ENCODE measurements at regions not wholly inside any gene's neighbourhood (a gene's known extent, or its start where the extent isn't known, plus 50 kb on each side); places are given as distances from the start of the nearest gene placed in this dataset.

DNA sequence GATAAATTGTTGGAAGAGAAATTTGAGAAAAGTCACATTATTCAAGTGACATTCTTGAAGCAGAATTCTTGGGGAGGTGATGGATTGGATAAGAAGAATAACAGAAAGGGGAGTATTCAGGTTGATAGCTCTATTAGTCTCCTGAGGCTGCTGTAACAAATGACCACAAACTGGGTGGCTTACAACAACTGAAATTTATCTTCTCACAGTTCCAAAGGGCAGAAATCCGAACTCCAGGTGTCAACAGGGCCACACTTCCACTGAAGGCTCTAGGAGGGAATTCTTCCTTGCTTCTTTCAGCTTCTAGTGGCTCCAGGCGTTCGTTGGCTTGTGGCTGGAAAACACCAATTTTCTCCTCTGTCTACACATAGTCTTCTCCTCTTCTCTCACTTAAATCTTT, 99.8 kb downstream of the TES start:
- ATAC-seq (no peak), DNase-seq (no peak)
- intact Hi-C loops (cut with DNase I, micrococcal nuclease), result no loop called here

GRCh38 chr7:116311259-116311658, 100.9 kb downstream of the TES start:
- intact Hi-C loops (cut with DNase I, micrococcal nuclease), result no loop called here
- ATAC-seq, result no peak
- no peak for DNase-seq

GRCh38 chr7:116311816-116312471, 101.6 kb downstream of the TES start:
- ATAC-seq, result no peak
- no peak for DNase-seq
- intact Hi-C loops (cut with DNase I, micrococcal nuclease), result no loop called here

GRCh38 chr7:116315293-116315692, 105.0 kb downstream of the TES start:
- no peak for DNase-seq
- intact Hi-C loops (cut with DNase I, micrococcal nuclease), result no loop called here
- no peak for ATAC-seq

DNA sequence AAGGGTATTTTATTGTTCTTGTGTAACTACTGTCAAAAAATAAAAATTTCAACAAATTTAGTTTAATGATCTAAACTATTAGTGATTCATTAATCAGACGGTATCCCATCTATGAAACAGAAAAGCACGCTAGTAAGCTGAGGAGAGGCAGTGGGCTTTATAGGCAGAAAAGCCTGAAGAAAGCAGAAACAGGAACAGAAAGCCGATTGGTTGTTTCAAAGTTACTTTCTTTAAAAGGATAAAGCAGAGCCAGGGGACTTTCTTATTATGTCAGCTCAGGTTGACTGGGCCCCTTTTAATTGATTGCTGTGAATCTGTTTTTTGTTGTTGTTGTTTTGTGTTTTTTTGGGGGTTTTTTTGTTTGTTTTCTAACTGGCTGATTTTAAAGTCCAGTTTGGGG, 105.5 kb downstream of the TES start:
- ATAC-seq, result no peak
- no peak for DNase-seq
- intact Hi-C loops (cut with DNase I, micrococcal nuclease), result no loop called here

- intact Hi-C loops (cut with DNase I, micrococcal nuclease), result no loop called here
- DNase-seq (peak in 1 of 2 donors; percentile 31), ATAC-seq (no peak)
Measured at GRCh38 chr7:116316838-116317628, 106.7 kb downstream of the TES start.

- ATAC-seq (no peak), DNase-seq (no peak)
- intact Hi-C loops (cut with DNase I, micrococcal nuclease), result no loop called here
Measured at GRCh38 chr7:116317907-116318306, 107.6 kb downstream of the TES start.

GRCh38 chr7:116322541-116322940, 112.2 kb downstream of the TES start:
- DNase-seq, result no peak
- ATAC-seq, result no peak
- intact Hi-C loops (cut with DNase I, micrococcal nuclease), result no loop called here

- no peak for ATAC-seq
Measured at GRCh38 chr7:116324582-116324981, 114.2 kb downstream of the TES start.

GRCh38 chr7:116325517-116325916, 115.2 kb downstream of the TES start:
- intact Hi-C loops (cut with DNase I, micrococcal nuclease), result no loop called here
- DNase-seq (no peak), ATAC-seq (no peak)

More at GRCh38 chr7:116324582-116324981, 114.2 kb downstream of the TES start:
- intact Hi-C loops (cut with DNase I, micrococcal nuclease), result no loop called here
- DNase-seq, result no peak

DNA sequence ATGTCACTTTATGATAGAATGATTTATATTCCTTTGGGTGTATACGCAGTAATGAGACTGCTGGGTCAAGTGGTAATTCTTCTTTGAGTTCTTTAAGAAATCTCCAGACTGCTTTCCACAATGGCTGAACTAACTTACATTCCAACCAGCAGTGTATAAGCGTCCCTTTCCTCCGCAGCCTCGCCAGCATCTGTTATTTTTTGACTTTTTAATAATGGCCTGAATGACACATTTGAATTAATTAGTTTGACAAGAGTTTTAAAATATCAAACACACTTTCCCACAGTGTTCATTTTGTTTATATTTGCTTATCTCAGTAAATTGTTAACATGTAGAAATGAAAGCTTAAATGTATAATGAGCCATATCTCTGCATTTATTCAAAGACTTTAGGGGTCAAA, 116.8 kb downstream of the TES start:
- DNase-seq (no peak), ATAC-seq (no peak)
- intact Hi-C loops (cut with DNase I, micrococcal nuclease), result no loop called here

DNA sequence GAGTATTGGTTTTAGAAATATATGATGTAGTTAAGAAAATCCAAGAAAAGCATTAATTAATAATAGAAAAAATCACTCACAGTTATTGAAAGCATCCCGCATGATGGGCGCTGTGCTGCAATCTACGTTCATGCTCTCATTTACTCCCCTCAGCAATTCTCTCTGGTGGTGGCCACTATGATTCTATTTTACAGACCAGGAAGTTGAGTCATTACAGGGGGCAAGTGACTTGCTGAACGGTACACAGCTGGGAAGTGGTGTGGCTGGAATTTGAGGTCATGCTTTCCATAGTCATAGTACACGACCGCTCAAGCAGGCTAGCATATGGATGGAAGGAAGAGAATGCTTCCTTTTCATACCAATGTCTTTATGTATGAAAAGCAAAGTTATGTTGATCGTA, 117.4 kb downstream of the TES start:
- intact Hi-C loops (cut with DNase I, micrococcal nuclease), result no loop called here
- no peak for ATAC-seq
- no peak for DNase-seq

DNA sequence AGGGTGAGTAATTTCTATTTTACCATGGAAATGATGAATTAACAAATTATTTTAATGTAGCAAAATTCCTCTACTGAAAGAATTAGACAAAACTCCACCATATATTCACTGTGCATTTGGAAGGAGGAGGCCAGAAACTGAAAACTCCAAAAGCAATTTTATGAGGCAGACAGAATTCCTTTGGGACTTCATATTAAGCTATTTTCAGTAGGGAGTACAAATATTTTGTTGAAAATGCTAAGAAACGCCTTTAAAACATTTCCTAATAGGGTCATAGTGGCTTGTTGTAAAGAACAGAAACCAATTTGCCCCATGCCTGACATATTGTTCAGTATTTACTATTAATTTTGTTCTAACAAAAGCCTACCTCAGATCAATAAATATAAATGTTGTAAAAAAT, 117.8 kb downstream of the TES start:
- intact Hi-C loops (cut with DNase I, micrococcal nuclease), result no loop called here
- DNase-seq (no peak), ATAC-seq (no peak)

GRCh38 chr7:116329686-116330503, 119.6 kb downstream of the TES start:
- DNase-seq (no peak), ATAC-seq (no peak)
- intact Hi-C loops (cut with DNase I, micrococcal nuclease), result no loop called here

GRCh38 chr7:116331020-116331419, 120.7 kb downstream of the TES start:
- intact Hi-C loops (cut with DNase I, micrococcal nuclease), result no loop called here
- ATAC-seq (no peak), DNase-seq (no peak)

DNA sequence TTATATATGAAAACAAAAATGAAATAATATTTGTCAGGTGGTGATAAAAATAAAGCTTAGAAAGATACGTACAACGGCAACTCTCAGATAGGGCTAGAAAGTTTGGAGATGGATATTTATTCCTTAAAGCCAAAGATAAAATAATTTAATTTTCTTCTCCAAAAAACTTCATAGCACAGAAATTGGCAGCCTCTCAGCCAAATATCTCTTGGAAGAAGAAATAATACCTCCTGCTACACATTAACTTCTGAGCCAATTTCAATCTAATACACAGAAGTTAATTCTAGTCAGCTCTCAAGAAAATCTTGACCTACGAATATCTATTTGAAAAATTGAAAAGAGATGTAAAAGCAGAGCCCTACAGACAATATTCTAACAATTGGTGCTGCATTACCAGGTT, 122.4 kb downstream of the TES start:
- ATAC-seq, result no peak
- intact Hi-C loops (cut with DNase I, micrococcal nuclease), result no loop called here

DNA sequence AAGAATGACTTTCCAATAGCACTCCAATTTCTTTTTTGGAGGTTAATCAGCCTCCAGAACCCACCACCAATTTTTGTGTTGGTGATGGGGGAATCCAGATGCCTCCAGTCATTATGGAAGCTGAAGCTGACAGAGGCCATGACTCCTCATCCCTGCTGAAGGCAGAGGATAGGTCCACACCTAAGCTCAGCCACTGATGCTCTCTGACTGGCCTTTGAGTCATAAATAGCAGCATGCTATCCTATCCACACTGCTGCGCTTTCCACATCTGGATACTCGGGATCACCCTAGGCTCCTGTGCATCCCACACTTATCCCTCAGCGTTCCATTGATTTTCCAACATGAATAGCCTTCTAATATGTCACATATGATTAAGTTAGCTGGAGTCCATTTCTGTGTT, 124.2 kb downstream of the TES start:
- ATAC-seq (no peak), DNase-seq (no peak)
- intact Hi-C loops (cut with DNase I, micrococcal nuclease), result no loop called here

More for the DNA sequence above, 122.4 kb downstream of the TES start:
- DNase-seq, result no peak

GRCh38 chr7:116337018-116337417, 126.7 kb downstream of the TES start:
- ATAC-seq, result no peak
- intact Hi-C loops (cut with DNase I, micrococcal nuclease), result no loop called here
- DNase-seq, result no peak

DNA sequence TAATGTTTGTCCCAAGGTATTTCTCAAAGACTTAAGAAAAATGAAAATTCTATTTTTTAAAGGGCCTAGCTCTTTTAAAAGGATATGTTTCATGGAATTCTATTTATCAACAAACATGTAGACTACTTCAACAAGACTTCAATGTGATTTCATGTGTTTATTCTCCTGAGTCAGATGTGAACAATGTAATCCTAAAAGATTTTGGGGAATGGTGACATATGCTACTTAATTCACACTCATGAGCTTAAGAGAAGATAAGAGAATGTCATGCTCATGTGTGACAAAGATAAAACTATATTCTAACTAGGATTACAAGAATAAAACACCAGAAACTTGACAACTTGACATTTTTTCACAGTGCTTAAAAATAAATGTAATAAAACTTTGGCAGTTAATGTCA, 127.5 kb downstream of the TES start:
- intact Hi-C loops (cut with DNase I, micrococcal nuclease), result no loop called here
- DNase-seq (no peak), ATAC-seq (no peak)

GRCh38 chr7:116339564-116339963, 129.2 kb downstream of the TES start:
- intact Hi-C loops (cut with DNase I, micrococcal nuclease), result no loop called here
- ATAC-seq, result no peak

More at GRCh38 chr7:116339564-116339963, 129.2 kb downstream of the TES start:
- no peak for DNase-seq
